ENCODE measurements at regions not wholly inside any gene's neighbourhood (a gene's known extent, or its start where the extent isn't known, plus 50 kb on each side); places are given as distances from the start of the nearest gene placed in this dataset.

DNA sequence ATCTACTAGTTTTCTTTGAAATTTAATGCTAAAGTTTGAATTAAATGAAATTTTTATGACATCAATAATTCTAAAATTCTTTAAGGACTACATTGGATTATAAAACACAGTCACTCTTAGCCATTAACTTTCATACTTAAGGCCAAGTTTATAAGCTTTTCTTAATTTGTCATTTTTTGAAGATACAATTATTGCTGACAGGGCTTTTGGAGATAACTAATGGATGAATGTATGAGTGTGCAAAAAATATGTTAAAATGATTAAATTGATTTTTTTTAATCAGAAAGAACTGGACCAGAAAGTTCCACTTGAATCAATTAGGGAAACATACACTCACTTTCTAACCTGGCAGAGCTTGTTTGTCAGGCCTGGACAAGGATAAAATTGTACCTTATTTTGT, 70.3 kb upstream of the CHODL start (continued):
- TF ChIP-seq, protein P1, sequence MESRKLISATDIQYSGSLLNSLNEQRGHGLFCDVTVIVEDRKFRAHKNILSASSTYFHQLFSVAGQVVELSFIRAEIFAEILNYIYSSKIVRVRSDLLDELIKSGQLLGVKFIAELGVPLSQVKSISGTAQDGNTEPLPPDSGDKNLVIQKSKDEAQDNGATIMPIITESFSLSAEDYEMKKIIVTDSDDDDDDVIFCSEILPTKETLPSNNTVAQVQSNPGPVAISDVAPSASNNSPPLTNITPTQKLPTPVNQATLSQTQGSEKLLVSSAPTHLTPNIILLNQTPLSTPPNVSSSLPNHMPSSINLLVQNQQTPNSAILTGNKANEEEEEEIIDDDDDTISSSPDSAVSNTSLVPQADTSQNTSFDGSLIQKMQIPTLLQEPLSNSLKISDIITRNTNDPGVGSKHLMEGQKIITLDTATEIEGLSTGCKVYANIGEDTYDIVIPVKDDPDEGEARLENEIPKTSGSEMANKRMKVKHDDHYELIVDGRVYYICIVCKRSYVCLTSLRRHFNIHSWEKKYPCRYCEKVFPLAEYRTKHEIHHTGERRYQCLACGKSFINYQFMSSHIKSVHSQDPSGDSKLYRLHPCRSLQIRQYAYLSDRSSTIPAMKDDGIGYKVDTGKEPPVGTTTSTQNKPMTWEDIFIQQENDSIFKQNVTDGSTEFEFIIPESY (CRISPR knock-in tag; IDR thresholded peaks at IDR 0.05) = no peak
- TF ChIP-seq, protein P2, sequence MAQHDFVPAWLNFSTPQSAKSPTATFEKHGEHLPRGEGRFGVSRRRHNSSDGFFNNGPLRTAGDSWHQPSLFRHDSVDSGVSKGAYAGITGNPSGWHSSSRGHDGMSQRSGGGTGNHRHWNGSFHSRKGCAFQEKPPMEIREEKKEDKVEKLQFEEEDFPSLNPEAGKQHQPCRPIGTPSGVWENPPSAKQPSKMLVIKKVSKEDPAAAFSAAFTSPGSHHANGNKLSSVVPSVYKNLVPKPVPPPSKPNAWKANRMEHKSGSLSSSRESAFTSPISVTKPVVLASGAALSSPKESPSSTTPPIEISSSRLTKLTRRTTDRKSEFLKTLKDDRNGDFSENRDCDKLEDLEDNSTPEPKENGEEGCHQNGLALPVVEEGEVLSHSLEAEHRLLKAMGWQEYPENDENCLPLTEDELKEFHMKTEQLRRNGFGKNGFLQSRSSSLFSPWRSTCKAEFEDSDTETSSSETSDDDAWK (CRISPR knock-in tag; IDR thresholded peaks at IDR 0.05) = no peak

DNA sequence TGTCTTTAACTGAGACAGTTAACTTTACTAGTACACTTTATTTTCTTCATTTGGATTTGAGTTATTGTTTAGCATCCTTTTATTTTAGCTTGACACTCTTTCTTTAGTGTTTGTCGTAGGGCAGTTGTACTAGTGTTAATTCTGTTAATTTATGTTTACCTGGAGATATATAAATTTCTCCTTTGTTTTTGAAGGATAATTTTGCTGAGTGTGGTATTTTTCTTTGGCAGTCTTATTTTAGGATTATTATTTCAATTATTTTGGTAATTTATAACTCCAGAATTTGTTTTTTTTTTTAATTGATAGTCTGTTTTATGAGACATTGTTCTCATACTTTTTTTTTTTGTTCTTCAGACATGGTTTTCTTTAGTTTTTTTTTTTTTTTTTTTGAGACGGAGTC, 73.8 kb upstream of the CHODL start:
- no peaks in the 10 kb centered on the region for H3K79me2 ChIP-seq (ENCODE audit: insufficient read depth, low read length)
- ChIA-PET POLR2A (no interaction called here), CTCF (ENCODE audit: low intra/inter-chr PET ratio, low total read pairs) (no interaction called here)
- FAIRE-seq (no peak), ATAC-seq (no peak), DNase-seq (ENCODE audit: low spot score) (no peak)
- H4K20me1 ChIP-seq (ENCODE audit: insufficient read depth, low read length) = no peaks in the 10 kb centered on the region
- H2AFZ ChIP-seq (ENCODE audit: low read length) = no peak overlapping the region
- H3K4me2 ChIP-seq (ENCODE audit: low read depth, low read length) = no peak overlapping the region
- no peaks in the 10 kb centered on the region for H3K9me3 ChIP-seq (ENCODE audit: low read length)
- H3K4me1 ChIP-seq (ENCODE audit: insufficient read depth, low read length) = no peaks in the 10 kb centered on the region
- in situ Hi-C loops (cut with HindIII; ENCODE audit: extremely low pct_ligation_motif_present, low pct_unique_long_range_greater_than_20kb) = no loop called here
- H3K36me3 ChIP-seq (replicated peaks in 1 of 2; ENCODE audit: control insufficient read depth in 1 of 2, insufficient read depth in 2 of 2, low read length in 2 of 2) = no peaks in the 10 kb centered on the region
- no peak overlapping the region for H3K9ac ChIP-seq (ENCODE audit: insufficient read depth, low read depth, low read length)
- intact Hi-C loops (cut with micrococcal nuclease; ENCODE audit: unreplicated experiment) = no loop called here
- H3K27me3 ChIP-seq (ENCODE audit: control insufficient read depth in 1 of 2, insufficient read depth in 2 of 2, low read length in 2 of 2) = no peaks in the 10 kb centered on the region; a peak in 1 of 5 replicates
- BruUV-seq (replicated peaks) = no TSS peak
- H3K4me3 ChIP-seq (replicated peaks in 1 of 3; ENCODE audit: insufficient read depth in 1 of 3, low read depth in 2 of 3, low read length in 3 of 3) = no peak overlapping the region
- WGBS (ENCODE audit: low lambda C conversion rate) = 61% methylated on average over 1 of the region's 2 CpGs
- H3K27ac ChIP-seq (ENCODE audit: extremely low read length, insufficient read depth, low read length) = no peak overlapping the region
- TF ChIP-seq TGIF2 (CRISPR knock-in tag; IDR thresholded peaks at IDR 0.05) (no peak), MAFF (IDR thresholded peaks at IDR 0.05; ENCODE audit: low read depth, low read length) (peak; percentile 75), MAFK (conservative IDR thresholded peaks at IDR 0.05 in 1 of 2, IDR thresholded peaks at IDR 0.05 in 1 of 2; ENCODE audit: low read length in 2 of 2) (peak; percentile 55 to 87; a peak in 3 of 4 replicates), SRSF9 (IDR thresholded peaks at IDR 0.05; ENCODE audit: borderline replicate concordance, insufficient read depth, low read depth, low read length, poor library complexity, severe bottlenecking) (no peak), TSC22D2 (CRISPR knock-in tag; IDR thresholded peaks at IDR 0.05; ENCODE audit: borderline replicate concordance) (no peak), KDM6A (CRISPR knock-in tag; IDR thresholded peaks at IDR 0.05; ENCODE audit: low read depth) (no peak)
- TF ChIP-seq, protein P3, sequence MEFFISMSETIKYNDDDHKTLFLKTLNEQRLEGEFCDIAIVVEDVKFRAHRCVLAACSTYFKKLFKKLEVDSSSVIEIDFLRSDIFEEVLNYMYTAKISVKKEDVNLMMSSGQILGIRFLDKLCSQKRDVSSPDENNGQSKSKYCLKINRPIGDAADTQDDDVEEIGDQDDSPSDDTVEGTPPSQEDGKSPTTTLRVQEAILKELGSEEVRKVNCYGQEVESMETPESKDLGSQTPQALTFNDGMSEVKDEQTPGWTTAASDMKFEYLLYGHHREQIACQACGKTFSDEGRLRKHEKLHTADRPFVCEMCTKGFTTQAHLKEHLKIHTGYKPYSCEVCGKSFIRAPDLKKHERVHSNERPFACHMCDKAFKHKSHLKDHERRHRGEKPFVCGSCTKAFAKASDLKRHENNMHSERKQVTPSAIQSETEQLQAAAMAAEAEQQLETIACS (CRISPR knock-in tag; IDR thresholded peaks at IDR 0.05) = no peak
- TF ChIP-seq, protein P4, sequence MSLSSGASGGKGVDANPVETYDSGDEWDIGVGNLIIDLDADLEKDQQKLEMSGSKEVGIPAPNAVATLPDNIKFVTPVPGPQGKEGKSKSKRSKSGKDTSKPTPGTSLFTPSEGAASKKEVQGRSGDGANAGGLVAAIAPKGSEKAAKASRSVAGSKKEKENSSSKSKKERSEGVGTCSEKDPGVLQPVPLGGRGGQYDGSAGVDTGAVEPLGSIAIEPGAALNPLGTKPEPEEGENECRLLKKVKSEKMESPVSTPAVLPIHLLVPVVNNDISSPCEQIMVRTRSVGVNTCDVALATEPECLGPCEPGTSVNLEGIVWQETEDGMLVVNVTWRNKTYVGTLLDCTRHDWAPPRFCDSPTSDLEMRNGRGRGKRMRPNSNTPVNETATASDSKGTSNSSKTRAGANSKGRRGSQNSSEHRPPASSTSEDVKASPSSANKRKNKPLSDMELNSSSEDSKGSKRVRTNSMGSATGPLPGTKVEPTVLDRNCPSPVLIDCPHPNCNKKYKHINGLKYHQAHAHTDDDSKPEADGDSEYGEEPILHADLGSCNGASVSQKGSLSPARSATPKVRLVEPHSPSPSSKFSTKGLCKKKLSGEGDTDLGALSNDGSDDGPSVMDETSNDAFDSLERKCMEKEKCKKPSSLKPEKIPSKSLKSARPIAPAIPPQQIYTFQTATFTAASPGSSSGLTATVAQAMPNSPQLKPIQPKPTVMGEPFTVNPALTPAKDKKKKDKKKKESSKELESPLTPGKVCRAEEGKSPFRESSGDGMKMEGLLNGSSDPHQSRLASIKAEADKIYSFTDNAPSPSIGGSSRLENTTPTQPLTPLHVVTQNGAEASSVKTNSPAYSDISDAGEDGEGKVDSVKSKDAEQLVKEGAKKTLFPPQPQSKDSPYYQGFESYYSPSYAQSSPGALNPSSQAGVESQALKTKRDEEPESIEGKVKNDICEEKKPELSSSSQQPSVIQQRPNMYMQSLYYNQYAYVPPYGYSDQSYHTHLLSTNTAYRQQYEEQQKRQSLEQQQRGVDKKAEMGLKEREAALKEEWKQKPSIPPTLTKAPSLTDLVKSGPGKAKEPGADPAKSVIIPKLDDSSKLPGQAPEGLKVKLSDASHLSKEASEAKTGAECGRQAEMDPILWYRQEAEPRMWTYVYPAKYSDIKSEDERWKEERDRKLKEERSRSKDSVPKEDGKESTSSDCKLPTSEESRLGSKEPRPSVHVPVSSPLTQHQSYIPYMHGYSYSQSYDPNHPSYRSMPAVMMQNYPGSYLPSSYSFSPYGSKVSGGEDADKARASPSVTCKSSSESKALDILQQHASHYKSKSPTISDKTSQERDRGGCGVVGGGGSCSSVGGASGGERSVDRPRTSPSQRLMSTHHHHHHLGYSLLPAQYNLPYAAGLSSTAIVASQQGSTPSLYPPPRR (CRISPR knock-in tag; IDR thresholded peaks at IDR 0.05; ENCODE audit: borderline replicate concordance) = no peak
- TF ChIP-seq, protein P5, sequence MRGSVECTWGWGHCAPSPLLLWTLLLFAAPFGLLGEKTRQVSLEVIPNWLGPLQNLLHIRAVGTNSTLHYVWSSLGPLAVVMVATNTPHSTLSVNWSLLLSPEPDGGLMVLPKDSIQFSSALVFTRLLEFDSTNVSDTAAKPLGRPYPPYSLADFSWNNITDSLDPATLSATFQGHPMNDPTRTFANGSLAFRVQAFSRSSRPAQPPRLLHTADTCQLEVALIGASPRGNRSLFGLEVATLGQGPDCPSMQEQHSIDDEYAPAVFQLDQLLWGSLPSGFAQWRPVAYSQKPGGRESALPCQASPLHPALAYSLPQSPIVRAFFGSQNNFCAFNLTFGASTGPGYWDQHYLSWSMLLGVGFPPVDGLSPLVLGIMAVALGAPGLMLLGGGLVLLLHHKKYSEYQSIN (CRISPR knock-in tag; IDR thresholded peaks at IDR 0.05; ENCODE audit: borderline replicate concordance) = no peak

Data from HepG2 (cell line).